ENCODE measurements at regions not wholly inside any gene's neighbourhood (a gene's known extent, or its start where the extent isn't known, plus 50 kb on each side); places are given as distances from the start of the nearest gene placed in this dataset.

DNA sequence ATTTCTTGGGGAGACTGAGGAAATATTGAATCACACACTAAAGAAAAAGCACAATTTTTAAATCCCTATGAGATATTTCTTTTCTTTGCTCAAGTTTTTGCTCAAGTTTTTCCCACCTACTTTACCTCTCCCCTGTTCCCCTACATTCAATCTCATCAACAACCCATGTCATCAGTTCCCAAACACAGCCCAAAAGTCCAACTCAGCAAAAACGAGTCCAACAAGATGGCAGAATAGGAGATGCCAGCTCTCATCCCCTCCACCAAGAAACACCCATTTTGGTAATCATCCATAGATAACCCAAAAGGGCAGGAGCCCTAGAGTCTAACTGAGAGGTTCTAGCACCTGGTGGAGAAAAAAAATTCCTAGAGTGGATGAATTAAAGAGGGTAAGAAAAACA, 152.5 kb upstream of the GHITM start:
- Histone ChIP-seq H3K9me3 (no peaks in the 10 kb centered on the region), H3K27ac (no peak overlapping the region), H3K4me1 (no peaks in the 10 kb centered on the region), H3K36me3 (no peaks in the 10 kb centered on the region), H3K4me3 (no peak overlapping the region), H3K27me3 (no peaks in the 10 kb centered on the region)
- intact Hi-C loops (cut with DNase I; ENCODE audit: low total_unique reads), result no loop called here
- TF ChIP-seq POLR2AphosphoS5 (IDR thresholded peaks at IDR 0.05) (no peak), POLR2A (IDR thresholded peaks at IDR 0.05) (no peak), EP300 (IDR thresholded peaks at IDR 0.05) (no peak)
- TF ChIP-seq, protein P1, sequence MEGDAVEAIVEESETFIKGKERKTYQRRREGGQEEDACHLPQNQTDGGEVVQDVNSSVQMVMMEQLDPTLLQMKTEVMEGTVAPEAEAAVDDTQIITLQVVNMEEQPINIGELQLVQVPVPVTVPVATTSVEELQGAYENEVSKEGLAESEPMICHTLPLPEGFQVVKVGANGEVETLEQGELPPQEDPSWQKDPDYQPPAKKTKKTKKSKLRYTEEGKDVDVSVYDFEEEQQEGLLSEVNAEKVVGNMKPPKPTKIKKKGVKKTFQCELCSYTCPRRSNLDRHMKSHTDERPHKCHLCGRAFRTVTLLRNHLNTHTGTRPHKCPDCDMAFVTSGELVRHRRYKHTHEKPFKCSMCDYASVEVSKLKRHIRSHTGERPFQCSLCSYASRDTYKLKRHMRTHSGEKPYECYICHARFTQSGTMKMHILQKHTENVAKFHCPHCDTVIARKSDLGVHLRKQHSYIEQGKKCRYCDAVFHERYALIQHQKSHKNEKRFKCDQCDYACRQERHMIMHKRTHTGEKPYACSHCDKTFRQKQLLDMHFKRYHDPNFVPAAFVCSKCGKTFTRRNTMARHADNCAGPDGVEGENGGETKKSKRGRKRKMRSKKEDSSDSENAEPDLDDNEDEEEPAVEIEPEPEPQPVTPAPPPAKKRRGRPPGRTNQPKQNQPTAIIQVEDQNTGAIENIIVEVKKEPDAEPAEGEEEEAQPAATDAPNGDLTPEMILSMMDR (IDR thresholded peaks at IDR 0.05), result no peak
- WGBS, 5 donors, result 54 to 70% (median 64%) methylated on average over 1 of the region's 1 CpG
- no peak for DNase-seq

DNA sequence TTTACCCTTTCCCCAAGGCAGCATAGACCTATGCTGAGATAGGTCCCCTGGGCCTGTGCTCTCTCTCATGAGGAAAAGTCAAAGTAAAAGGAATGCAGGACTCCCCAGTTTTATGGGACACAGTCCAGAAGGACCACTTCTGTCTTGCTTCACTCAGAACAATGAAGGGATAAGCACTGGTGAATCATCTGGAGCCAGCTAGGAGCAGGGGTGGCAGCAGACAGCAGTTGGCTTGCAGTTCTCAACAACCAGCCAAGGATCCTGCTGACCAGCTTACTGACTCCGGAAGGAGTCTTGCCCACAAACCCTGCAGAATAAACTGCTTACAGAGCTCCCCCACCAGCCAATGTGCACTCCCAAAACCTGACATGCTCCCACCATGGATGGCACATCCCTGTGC, 152.1 kb upstream of the GHITM start:
- WGBS, 5 donors, result 67 to 100% (median 83%) methylated on average over 1 of the region's 1 CpG
- intact Hi-C loops (cut with DNase I; ENCODE audit: low total_unique reads), result no loop called here

DNA sequence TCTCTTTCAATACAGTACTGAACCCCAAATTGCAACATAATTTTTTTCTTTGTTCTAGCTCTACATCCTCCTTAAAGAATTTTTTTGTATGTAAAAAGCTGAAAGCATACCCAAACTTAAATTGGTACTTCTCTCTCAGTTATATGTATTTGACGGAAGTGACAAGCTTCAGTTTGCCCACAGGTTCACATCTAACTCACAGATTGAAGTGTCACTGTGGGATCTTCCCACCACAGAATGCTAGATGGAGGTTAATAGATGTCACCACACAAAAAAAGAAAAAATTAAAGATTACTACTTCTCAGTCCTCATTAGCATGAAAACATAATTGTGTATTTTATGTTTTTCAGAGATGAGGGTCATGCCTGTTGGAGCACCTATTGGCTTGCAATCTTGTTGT, 150.9 kb upstream of the GHITM start:
- Histone ChIP-seq H3K27me3 (no peaks in the 10 kb centered on the region), H3K4me3 (no peak overlapping the region), H3K4me1 (no peaks in the 10 kb centered on the region), H3K27ac (no peak overlapping the region), H3K36me3 (no peaks in the 10 kb centered on the region), H3K9me3 (no peaks in the 10 kb centered on the region)
- TF ChIP-seq POLR2AphosphoS5 (IDR thresholded peaks at IDR 0.05), result no peak
- TF ChIP-seq EP300 (IDR thresholded peaks at IDR 0.05), result no peak
- no peak for TF ChIP-seq POLR2A (IDR thresholded peaks at IDR 0.05)
- TF ChIP-seq, protein P1 (IDR thresholded peaks at IDR 0.05), result no peak
- intact Hi-C loops (cut with DNase I; ENCODE audit: low total_unique reads), result no loop called here
- WGBS, 5 donors, result 85 to 96% (median 93%) methylated on average over 1 of the region's 1 CpG
- DNase-seq, result no peak

More for the DNA sequence above, 152.1 kb upstream of the GHITM start:
- TF ChIP-seq EP300 (IDR thresholded peaks at IDR 0.05) (no peak), POLR2AphosphoS5 (IDR thresholded peaks at IDR 0.05) (no peak), POLR2A (IDR thresholded peaks at IDR 0.05) (no peak)
- TF ChIP-seq, protein P1 (IDR thresholded peaks at IDR 0.05), result no peak
- H3K36me3 ChIP-seq, result no peaks in the 10 kb centered on the region
- DNase-seq, result no peak
- H3K4me1 ChIP-seq, result no peaks in the 10 kb centered on the region
- H3K27ac ChIP-seq, result no peak overlapping the region
- no peaks in the 10 kb centered on the region for H3K9me3 ChIP-seq
- H3K27me3 ChIP-seq, result no peaks in the 10 kb centered on the region
- no peak overlapping the region for H3K4me3 ChIP-seq

DNA sequence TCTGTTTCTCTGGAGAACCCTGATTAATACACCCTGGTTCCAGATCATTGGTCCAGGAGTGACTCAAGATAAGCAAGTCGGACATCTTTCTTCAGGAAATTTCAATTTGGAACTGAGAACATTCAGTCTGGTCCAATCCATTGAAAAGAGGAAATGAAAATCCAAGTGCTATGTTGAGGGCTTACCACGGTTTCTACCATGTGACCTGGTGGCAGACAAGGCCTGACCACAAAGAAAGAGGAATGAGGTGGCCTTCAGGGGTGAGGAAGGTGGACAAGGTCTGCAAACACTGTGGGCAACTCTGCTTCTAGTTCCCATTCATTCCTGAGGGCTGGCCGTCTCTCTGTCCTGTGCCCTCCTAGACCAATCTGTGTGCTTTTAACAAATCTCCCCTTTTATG, 149.2 kb upstream of the GHITM start:
- Histone ChIP-seq H3K9me3 (no peaks in the 10 kb centered on the region), H3K36me3 (no peaks in the 10 kb centered on the region), H3K27ac (no peak overlapping the region), H3K27me3 (no peaks in the 10 kb centered on the region), H3K4me3 (no peak overlapping the region), H3K4me1 (no peaks in the 10 kb centered on the region)
- intact Hi-C loops (cut with DNase I; ENCODE audit: low total_unique reads), result no loop called here
- 60 to 75% (median 69%) methylated on average over 3 of the region's 3 CpGs for WGBS, 5 donors
- DNase-seq, result no peak
- no peak for TF ChIP-seq POLR2A (IDR thresholded peaks at IDR 0.05)
- TF ChIP-seq EP300 (IDR thresholded peaks at IDR 0.05), result no peak
- TF ChIP-seq, protein P1 (IDR thresholded peaks at IDR 0.05), result no peak
- no peak for TF ChIP-seq POLR2AphosphoS5 (IDR thresholded peaks at IDR 0.05)
